ENCODE measurements at regions not wholly inside any gene's neighbourhood (a gene's known extent, or its start where the extent isn't known, plus 50 kb on each side); places are given as distances from the start of the nearest gene placed in this dataset.

DNA sequence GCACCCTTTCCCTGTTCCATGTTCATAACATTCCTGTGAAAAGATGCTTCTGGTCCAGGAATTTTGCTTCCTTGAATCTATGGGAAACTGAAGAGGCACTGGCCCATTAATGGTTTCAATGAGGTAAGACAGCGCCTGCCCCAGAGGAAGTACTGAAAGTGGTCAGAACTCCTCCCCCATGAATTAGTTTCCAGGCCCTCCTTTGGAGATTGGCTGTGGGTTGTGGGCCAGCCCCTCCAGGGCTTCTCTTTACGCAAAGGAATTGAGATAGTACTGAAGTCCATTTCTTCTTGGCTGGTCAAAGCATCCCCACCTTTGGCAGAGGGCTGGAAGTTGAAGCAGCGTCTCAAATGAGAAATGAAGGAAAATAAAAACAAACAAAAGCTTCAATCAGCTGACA is 175.5 kb downstream of the POLR2M start:
- TF ChIP-seq POLR2A (IDR thresholded peaks at IDR 0.05) = no peak
- no peak for TF ChIP-seq CTCF (IDR thresholded peaks at IDR 0.05)
- TF ChIP-seq POLR2AphosphoS5 (IDR thresholded peaks at IDR 0.05) = no peak
- TF ChIP-seq EP300 (IDR thresholded peaks at IDR 0.05; ENCODE audit: low read depth) = no peak
- 81 to 100% methylated on average over 2 to 3 of the region's 3 CpGs for WGBS, 2 donors (ENCODE audit: low coverage in 1 of 2)

DNA sequence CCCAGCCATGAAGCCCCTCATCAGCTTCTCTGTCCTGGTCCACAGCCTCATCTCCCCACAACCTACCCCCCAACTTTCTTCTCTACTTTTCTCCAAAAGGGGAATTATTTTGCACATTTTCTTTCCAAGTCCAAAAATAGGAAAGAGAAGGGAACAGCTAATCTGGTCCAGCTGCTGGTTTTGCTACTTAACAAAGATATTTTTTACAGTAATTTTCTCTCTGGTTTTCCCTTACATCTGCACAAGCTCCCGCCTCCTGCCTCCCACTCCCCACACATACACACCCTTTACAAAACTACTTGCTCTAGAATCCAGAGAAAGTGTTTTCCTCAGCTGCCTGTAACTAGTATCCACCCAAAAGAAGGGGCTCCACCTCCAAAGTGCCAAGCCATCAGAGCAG is 177.2 kb downstream of the POLR2M start:
- no peak for TF ChIP-seq CTCF (IDR thresholded peaks at IDR 0.05)
- no peak for TF ChIP-seq POLR2A (IDR thresholded peaks at IDR 0.05)
- no peak for TF ChIP-seq POLR2AphosphoS5 (IDR thresholded peaks at IDR 0.05)
- no peak for TF ChIP-seq EP300 (IDR thresholded peaks at IDR 0.05; ENCODE audit: low read depth)
- H3K4me1 ChIP-seq = peaks cover 0 to 4% (median 0%) of the 10 kb centered on the region in 4 donors
- 84 to 100% methylated on average over 1 of the region's 1 CpG for WGBS, 2 donors (ENCODE audit: low coverage in 1 of 2)

More for the DNA sequence above, 175.5 kb downstream of the POLR2M start:
- H3K36me3 ChIP-seq = no peaks in the 10 kb centered on the region
- DNase-seq = no peak
- no peaks in the 10 kb centered on the region for H3K27me3 ChIP-seq
- intact Hi-C loops (cut with DNase I; ENCODE audit: low total_unique reads) (no loop called here), in situ Hi-C loops (cut with MboI; ENCODE audit: low pct_ligation_motif_present in 1 of 4, low pct_unique_long_range_greater_than_20kb in 1 of 4, low sequenced_read_pairs in 3 of 4) (no loop called here)
- H3K4me3 ChIP-seq = no peak overlapping the region
- H3K4me1 ChIP-seq = peaks cover 0 to 10% (median 0%) of the 10 kb centered on the region in 4 donors
- H3K9me3 ChIP-seq = no peaks in the 10 kb centered on the region
- H3K27ac ChIP-seq = no peak overlapping the region

GRCh38 chr15:57884936-57885335 is 178.4 kb downstream of the POLR2M start:
- in situ Hi-C loops (cut with MboI; ENCODE audit: low pct_ligation_motif_present in 1 of 4, low pct_unique_long_range_greater_than_20kb in 1 of 4, low sequenced_read_pairs in 3 of 4) = no loop called here
- H3K27me3 ChIP-seq = no peaks in the 10 kb centered on the region
- DNase-seq = no peak
- WGBS, 2 donors (ENCODE audit: low coverage in 1 of 2) = 44 to 70% methylated on average over 1 of the region's 1 CpG
- H3K4me3 ChIP-seq = no peak overlapping the region
- no peaks in the 10 kb centered on the region for H3K36me3 ChIP-seq
- intact Hi-C loops (cut with DNase I; ENCODE audit: low total_unique reads) = no loop called here
- no peak for TF ChIP-seq POLR2A (IDR thresholded peaks at IDR 0.05)
- no peak for TF ChIP-seq POLR2AphosphoS5 (IDR thresholded peaks at IDR 0.05)
- TF ChIP-seq EP300 (IDR thresholded peaks at IDR 0.05; ENCODE audit: low read depth) = no peak
- no peak for TF ChIP-seq CTCF (IDR thresholded peaks at IDR 0.05)
- H3K9me3 ChIP-seq = no peaks in the 10 kb centered on the region
- no peaks in the 10 kb centered on the region for H3K4me1 ChIP-seq
- no peak overlapping the region for H3K27ac ChIP-seq

More for the DNA sequence above, 177.2 kb downstream of the POLR2M start:
- H3K27me3 ChIP-seq = no peaks in the 10 kb centered on the region
- in situ Hi-C loops (cut with MboI; ENCODE audit: low pct_ligation_motif_present in 1 of 4, low pct_unique_long_range_greater_than_20kb in 1 of 4, low sequenced_read_pairs in 3 of 4) = no loop called here
- no peak overlapping the region for H3K27ac ChIP-seq
- H3K36me3 ChIP-seq = no peaks in the 10 kb centered on the region
- DNase-seq = no peak
- no peak overlapping the region for H3K4me3 ChIP-seq
- H3K9me3 ChIP-seq = no peaks in the 10 kb centered on the region
- intact Hi-C loops (cut with DNase I; ENCODE audit: low total_unique reads) = no loop called here

DNA sequence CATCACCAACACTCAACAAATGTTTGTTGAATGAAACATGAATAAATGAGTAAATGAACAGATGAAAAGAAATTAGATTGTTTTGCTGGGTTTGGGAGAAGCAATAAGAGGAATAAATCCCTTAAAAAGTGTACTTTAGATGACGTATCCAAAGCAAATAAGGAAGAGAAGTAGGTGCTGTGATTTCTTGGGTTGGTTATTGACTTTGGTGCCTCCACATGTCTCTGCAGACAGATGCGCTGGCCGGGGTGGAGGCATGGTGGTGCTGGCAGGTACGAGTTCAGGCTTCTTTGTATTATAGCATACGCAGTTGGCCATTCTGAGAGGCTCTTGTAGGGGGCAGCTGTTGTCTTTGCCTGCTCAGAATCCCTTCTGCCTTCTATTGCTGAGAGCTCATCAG is 178.9 kb downstream of the POLR2M start:
- no peak for DNase-seq
- intact Hi-C loops (cut with DNase I; ENCODE audit: low total_unique reads) = no loop called here
- H3K4me1 ChIP-seq = no peaks in the 10 kb centered on the region
- 74% methylated on average over 5 of the region's 5 CpGs for WGBS, 2 donors (ENCODE audit: low coverage in 1 of 2)
- H3K4me3 ChIP-seq = no peak overlapping the region
- TF ChIP-seq CTCF (IDR thresholded peaks at IDR 0.05) = no peak
- TF ChIP-seq POLR2A (IDR thresholded peaks at IDR 0.05) = no peak
- no peak for TF ChIP-seq EP300 (IDR thresholded peaks at IDR 0.05; ENCODE audit: low read depth)
- no peak for TF ChIP-seq POLR2AphosphoS5 (IDR thresholded peaks at IDR 0.05)
- no peaks in the 10 kb centered on the region for H3K27me3 ChIP-seq
- in situ Hi-C loops (cut with MboI; ENCODE audit: low pct_ligation_motif_present in 1 of 4, low pct_unique_long_range_greater_than_20kb in 1 of 4, low sequenced_read_pairs in 3 of 4) = no loop called here
- H3K27ac ChIP-seq = no peak overlapping the region
- no peaks in the 10 kb centered on the region for H3K36me3 ChIP-seq
- no peaks in the 10 kb centered on the region for H3K9me3 ChIP-seq

Measured in transverse colon (tissue), 4 donors.